ENCODE measurements at regions not wholly inside any gene's neighbourhood (a gene's known extent, or its start where the extent isn't known, plus 50 kb on each side); places are given as distances from the start of the nearest gene placed in this dataset.

- peak; percentile 67 for TF ChIP-seq CTCF (conservative IDR thresholded peaks at IDR 0.05; ENCODE audit: low read depth, low read length)
- TF ChIP-seq USF2 (IDR thresholded peaks at IDR 0.05; ENCODE audit: low read depth, low read length): no peak
- peak; percentile 71 for TF ChIP-seq SMC3 (IDR thresholded peaks at IDR 0.05; ENCODE audit: low read depth, low read length)
- TF ChIP-seq POLR2A (IDR thresholded peaks at IDR 0.05; ENCODE audit: low read depth, low read length): no peak
Observed at GRCh38 chr4:120156120-120156718, 89.6 kb upstream of the MAD2L1 start.

Measured in IMR-90 (cell line).